GM19438 (cell line): ENCODE measurements at regions not wholly inside any gene's neighbourhood (a gene's known extent, or its start where the extent isn't known, plus 50 kb on each side); places are given as distances from the start of the nearest gene placed in this dataset.
"Not testable (repeated sequence)": the region's sequence is repeated elsewhere in the genome, so short reads cannot be mapped to it uniquely, and the experiment has no call there.

Experiments
- ATAC-seq: cut with Tn5 transposase; IDR thresholded peaks from one replicate; pipeline ENCODE4 v1.9.1; 2021; ENCODE audit warnings: low read depth; ENCODE audit not compliant: unreplicated experiment

DNA sequence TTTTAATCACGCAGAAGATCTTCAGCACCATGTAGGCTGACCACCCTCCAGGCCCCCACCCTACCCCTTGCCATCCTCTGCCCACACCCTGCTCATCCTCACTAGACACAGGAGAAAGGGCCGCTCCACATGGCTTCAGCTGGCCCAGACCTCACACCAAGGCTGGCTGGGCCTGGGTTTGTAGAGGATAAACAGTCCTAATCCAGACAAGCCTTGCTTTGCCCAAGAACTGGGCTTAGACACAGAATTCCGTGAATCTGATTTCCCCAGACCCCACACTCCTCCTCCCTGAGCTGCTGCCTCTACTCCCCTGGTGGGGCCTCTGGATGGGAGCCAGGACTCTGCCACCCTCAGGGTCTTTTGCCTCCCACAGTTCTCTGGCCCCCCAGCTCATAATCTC is 185.3 kb downstream of the CYP26B1 start:
- ATAC-seq: no peak

DNA sequence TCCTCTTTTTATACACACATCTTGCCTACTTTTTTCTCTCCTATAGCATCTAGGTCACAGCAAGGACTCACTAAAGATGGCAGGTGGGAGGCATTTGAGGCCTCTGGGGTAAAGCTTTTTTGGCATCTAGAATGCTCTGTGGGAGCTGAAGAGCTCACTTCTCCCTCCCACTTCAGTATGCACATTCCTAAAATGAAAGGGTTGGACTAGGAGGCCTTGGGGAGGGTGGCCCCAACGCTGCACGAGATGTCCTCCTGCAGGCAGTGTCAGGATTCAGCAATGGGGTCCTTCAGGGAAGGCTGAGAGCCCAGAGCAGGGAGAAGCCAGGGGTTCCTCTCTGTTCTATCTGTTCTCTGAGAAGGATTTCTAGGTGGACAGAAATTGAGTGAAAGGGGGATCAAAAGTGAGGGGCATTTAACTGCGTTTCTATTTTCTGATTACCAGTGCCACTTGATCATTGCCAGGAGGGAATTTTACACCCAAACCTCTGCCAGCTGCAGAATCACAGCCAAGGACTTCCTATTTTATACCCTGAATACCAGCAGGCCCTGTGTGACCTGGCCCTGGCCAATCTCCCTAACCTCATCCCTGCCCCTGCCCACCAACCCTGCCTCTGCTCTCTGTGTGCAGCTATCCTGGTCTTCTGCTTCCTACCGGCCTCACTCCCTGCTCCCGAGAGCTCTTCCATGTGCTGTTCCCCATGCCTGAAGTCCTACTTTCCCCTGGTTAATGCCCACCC is 186.2 kb downstream of the CYP26B1 start:
- ATAC-seq: no peak

GRCh38 chr2:71959494-71959893 is 188.2 kb downstream of the CYP26B1 start:
- no peak for ATAC-seq

DNA sequence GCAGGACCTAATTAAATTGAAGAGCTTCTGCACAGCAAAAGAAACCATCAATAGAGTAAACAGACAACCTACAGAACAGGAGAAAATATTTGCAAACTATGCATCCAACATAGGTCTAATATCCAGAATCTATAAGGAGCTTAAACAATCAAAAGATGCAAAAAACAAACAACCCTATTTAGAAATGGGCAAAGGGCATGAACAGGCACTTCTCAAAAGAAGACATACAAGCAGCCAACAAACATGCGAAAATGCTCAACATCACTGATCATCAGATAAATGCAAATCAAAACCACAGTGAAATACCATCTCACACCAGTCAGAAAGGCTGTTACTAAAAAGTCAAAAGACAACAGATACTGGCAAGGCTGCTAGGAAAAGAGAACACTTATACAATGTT is 189.2 kb downstream of the CYP26B1 start:
- not testable (repeated sequence) for ATAC-seq

- ATAC-seq: no peak
Observed at GRCh38 chr2:71952572-71953188, 195.0 kb downstream of the CYP26B1 start.

GRCh38 chr2:71951718-71952404 is 195.8 kb downstream of the CYP26B1 start:
- no peak for ATAC-seq

DNA sequence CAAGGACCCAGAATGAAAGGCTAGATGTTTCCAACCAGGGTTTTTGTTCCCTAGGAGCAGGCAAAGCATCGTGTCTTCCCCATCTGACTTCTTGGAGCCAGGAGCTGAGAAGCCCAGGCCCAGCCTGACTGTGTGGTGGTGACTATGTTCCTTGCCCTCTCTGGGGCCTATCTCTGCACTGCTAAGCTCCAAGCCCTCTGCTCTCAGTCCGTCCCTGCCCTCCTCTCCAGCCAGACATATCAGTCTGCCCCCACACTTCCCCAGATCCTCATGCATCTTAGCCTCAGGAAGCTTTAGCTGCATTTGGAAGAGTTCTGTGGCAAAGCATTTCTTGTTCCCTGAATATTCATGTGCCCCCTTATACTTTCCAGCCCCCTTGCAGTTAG is 196.6 kb downstream of the CYP26B1 start:
- ATAC-seq: no peak

- no peak for ATAC-seq
Observed at GRCh38 chr2:71950256-71951082, 197.2 kb downstream of the CYP26B1 start.

DNA sequence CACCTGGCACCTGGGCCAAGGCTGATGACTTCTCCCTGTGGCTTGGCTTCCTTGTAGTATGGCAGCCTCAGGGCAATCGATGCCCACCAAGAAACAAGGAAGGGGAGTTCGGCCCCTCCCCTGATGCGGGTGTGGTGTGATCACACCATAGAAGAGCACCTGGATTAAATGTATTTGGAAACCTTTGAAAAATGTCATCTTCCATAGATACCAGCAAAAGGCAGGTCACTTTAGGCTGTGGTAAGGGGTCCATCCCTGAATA is 198.2 kb downstream of the CYP26B1 start:
- ATAC-seq: no peak

GRCh38 chr2:71948781-71949536 is 198.7 kb downstream of the CYP26B1 start:
- no peak for ATAC-seq

DNA sequence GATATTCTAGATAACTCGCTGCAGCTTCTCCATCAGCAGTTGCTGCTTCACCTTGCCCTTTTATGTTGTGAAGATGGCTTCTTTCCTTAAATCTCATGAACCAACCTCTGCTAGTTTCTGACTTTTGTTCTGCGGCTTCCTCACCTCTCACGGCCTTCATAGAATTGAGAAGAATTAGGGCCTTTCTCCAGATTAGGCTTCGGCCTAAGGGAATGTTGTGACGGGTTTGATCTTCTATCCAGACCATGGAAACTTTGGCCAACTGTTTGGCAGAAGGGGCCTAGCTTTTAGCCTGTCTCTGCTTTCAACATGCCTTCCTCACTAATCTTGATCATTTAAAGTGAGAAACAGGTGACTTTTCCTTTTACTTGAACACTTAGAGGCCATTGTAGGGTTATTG is 199.9 kb downstream of the CYP26B1 start:
- no peak for ATAC-seq

DNA sequence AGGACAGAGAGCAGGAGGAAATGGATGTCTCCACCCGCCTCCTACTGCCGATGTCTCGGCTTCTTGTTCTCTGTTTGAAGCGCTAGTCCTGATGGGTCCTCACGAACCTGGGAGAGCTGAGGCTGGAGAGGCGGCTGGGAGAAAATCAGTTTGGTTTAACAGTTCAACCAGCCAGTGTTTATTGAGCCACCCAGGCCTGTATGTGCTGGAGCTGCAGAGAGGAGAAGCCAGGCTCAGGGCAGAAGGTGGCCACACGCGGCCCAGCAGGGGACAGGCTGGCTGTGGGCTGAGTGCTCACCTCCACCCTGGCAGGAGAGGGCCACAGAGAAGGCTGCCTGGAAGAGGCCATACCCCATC is 202.1 kb downstream of the CYP26B1 start:
- no peak for ATAC-seq

- ATAC-seq: no peak
Observed at GRCh38 chr2:71944806-71945602, 202.7 kb downstream of the CYP26B1 start.

DNA sequence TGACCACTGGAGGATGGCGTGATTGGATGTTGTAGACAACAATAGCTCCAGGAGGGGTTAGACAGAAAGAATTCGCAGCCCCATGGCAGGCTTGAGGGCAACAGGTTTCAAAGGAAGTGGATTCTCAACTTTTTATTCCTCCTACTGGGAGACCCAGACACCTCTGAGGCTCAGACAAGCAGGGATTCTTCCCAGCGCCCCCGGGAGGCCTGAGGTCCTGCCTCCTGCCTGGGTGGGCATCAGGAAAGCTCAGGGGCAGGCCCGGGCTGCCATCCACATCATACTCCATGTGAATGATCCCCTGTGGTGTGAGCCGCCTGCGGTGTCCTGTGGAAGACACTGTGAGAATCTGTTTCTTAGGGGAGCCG is 203.5 kb downstream of the CYP26B1 start:
- ATAC-seq: no peak

- ATAC-seq: no peak
Observed at GRCh38 chr2:71943238-71944182, 204.2 kb downstream of the CYP26B1 start.

- ATAC-seq: no peak
Observed at GRCh38 chr2:71941726-71942525, 205.7 kb downstream of the CYP26B1 start.

GRCh38 chr2:71940695-71941094 is 207.0 kb downstream of the CYP26B1 start:
- ATAC-seq: no peak
